ENCODE measurements at regions not wholly inside any gene's neighbourhood (a gene's known extent, or its start where the extent isn't known, plus 50 kb on each side); places are given as distances from the start of the nearest gene placed in this dataset.

- no peak for DNase-seq (ENCODE audit: low read depth)
Observed at GRCh38 chr4:182971702-182972101, 54.5 kb upstream of the DCTD start.

GRCh38 chr4:182969651-182970279, 52.6 kb upstream of the DCTD start:
- no peak for DNase-seq (ENCODE audit: low read depth)

- DNase-seq (ENCODE audit: low read depth), result peak; percentile 2
Observed at GRCh38 chr4:182968917-182969650, 51.9 kb upstream of the DCTD start.

GRCh38 chr4:182967403-182967802, 50.2 kb upstream of the DCTD start:
- no peak for DNase-seq (ENCODE audit: low read depth)
